HG02610 (cell line): ENCODE measurements at regions not wholly inside any gene's neighbourhood (a gene's known extent, or its start where the extent isn't known, plus 50 kb on each side); places are given as distances from the start of the nearest gene placed in this dataset.

Experiments used
- ATAC-seq: cut with Tn5 transposase; IDR thresholded peaks from one replicate; pipeline ENCODE4 v1.9.1; 2021; ENCODE audit warnings: mild to moderate bottlenecking, moderate library complexity; ENCODE audit not compliant: unreplicated experiment

GRCh38 chr3:16803019-16803418 is 81.7 kb upstream of the PLCL2 start:
- ATAC-seq, result no peak

- ATAC-seq, result no peak
Measured at GRCh38 chr3:16807391-16807790, 77.4 kb upstream of the PLCL2 start.

GRCh38 chr3:16808393-16809107 is 76.2 kb upstream of the PLCL2 start:
- no peak for ATAC-seq

GRCh38 chr3:16809482-16809881 is 75.3 kb upstream of the PLCL2 start:
- ATAC-seq, result no peak

- ATAC-seq, result no peak
Measured at GRCh38 chr3:16809993-16810392, 74.8 kb upstream of the PLCL2 start.

- no peak for ATAC-seq
Measured at GRCh38 chr3:16810593-16811367, 74.0 kb upstream of the PLCL2 start.

- no peak for ATAC-seq
Measured at GRCh38 chr3:16811950-16812349, 72.8 kb upstream of the PLCL2 start.

- no peak for ATAC-seq
Measured at GRCh38 chr3:16813336-16813735, 71.4 kb upstream of the PLCL2 start.

GRCh38 chr3:16816048-16816780 is 68.5 kb upstream of the PLCL2 start:
- peak; percentile 83 for ATAC-seq

- no peak for ATAC-seq
Measured at GRCh38 chr3:16817197-16817596, 67.6 kb upstream of the PLCL2 start.

GRCh38 chr3:16818194-16818593 is 66.6 kb upstream of the PLCL2 start:
- ATAC-seq, result no peak

GRCh38 chr3:16818945-16819344 is 65.8 kb upstream of the PLCL2 start:
- ATAC-seq, result no peak

GRCh38 chr3:16820485-16820884 is 64.3 kb upstream of the PLCL2 start:
- peak; percentile 44 for ATAC-seq

- no peak for ATAC-seq
Measured at GRCh38 chr3:16821053-16821452, 63.7 kb upstream of the PLCL2 start.

- ATAC-seq, result peak; percentile 70
Measured at GRCh38 chr3:16824081-16824696, 60.6 kb upstream of the PLCL2 start.

- no peak for ATAC-seq
Measured at GRCh38 chr3:16825617-16826204, 59.0 kb upstream of the PLCL2 start.

- no peak for ATAC-seq
Measured at GRCh38 chr3:16828815-16829214, 55.9 kb upstream of the PLCL2 start.

GRCh38 chr3:16831846-16832245 is 52.9 kb upstream of the PLCL2 start:
- no peak for ATAC-seq

GRCh38 chr3:16834214-16834613 is 50.5 kb upstream of the PLCL2 start:
- no peak for ATAC-seq

- ATAC-seq, result no peak
Measured at GRCh38 chr3:16834753-16835152, 50.0 kb upstream of the PLCL2 start.
